HFF-Myc (cell line): ENCODE measurements at regions not wholly inside any gene's neighbourhood (a gene's known extent, or its start where the extent isn't known, plus 50 kb on each side); places are given as distances from the start of the nearest gene placed in this dataset.
"Not testable (repeated sequence)": the region's sequence is repeated elsewhere in the genome, so short reads cannot be mapped to it uniquely, and the experiment has no call there.

Experiments used
- DNase-seq: peaks from one replicate; pipeline ENCODE4 v3.0.0-alpha.2; 2011; ENCODE audit warnings: low read depth; ENCODE audit errors: extremely low read depth
- H3K4me3 ChIP-seq: replicated peaks from 2 replicates; pipeline ENCODE4 v1.5.1; 2011; ENCODE audit warnings: low read depth, mild to moderate bottlenecking, control low read depth, low read length
- CTCF ChIP-seq: IDR thresholded peaks from 2 replicates; pipeline ENCODE4 v1.5.1; 2012; ENCODE audit warnings: mild to moderate bottlenecking, low read depth, low read length, control low read depth; ENCODE audit errors: missing control alignments

GRCh38 chr13:103607995-103608394 lies 541.8 kb upstream of the SLC10A2 start:
- H3K4me3 ChIP-seq = no peak overlapping the region
- no peak for DNase-seq
- no peak for TF ChIP-seq CTCF

- DNase-seq = no peak
- no peak overlapping the region for H3K4me3 ChIP-seq
- TF ChIP-seq CTCF = no peak
Measured at GRCh38 chr13:103605546-103606326, 539.5 kb upstream of the SLC10A2 start.

GRCh38 chr13:103599870-103600269 lies 533.7 kb upstream of the SLC10A2 start:
- not testable (repeated sequence) for H3K4me3 ChIP-seq, DNase-seq

- no peak for DNase-seq
- TF ChIP-seq CTCF = no peak
- H3K4me3 ChIP-seq = no peak overlapping the region
Measured at GRCh38 chr13:103598671-103599070, 532.5 kb upstream of the SLC10A2 start.

- no peak for TF ChIP-seq CTCF
- no peak overlapping the region for H3K4me3 ChIP-seq
- DNase-seq = no peak
Measured at GRCh38 chr13:103573446-103573845, 507.2 kb upstream of the SLC10A2 start.

- H3K4me3 ChIP-seq = no peak overlapping the region
- DNase-seq = no peak
- TF ChIP-seq CTCF = no peak
Measured at GRCh38 chr13:103568314-103568713, 502.1 kb upstream of the SLC10A2 start.

GRCh38 chr13:103557878-103558277 lies 491.7 kb upstream of the SLC10A2 start:
- no peak for DNase-seq
- TF ChIP-seq CTCF = no peak
- H3K4me3 ChIP-seq = no peak overlapping the region
